Hepatocyte (in vitro differentiated cells): ENCODE measurements at regions not wholly inside any gene's neighbourhood (a gene's known extent, or its start where the extent isn't known, plus 50 kb on each side); places are given as distances from the start of the nearest gene placed in this dataset.

ENCODE experiments used
- DNase-seq: peaks from one replicate; pipeline ENCODE4 v3.0.0-alpha.2; 2016; ENCODE audit warnings: low spot score
- H2AFZ ChIP-seq: fragments of 200-600 bp; sonication (generic); 2 replicates; pipeline ENCODE4 v1.6.0; 2016; ENCODE audit warnings: antibody characterized with exemption, mild to moderate bottlenecking
- H3K27ac ChIP-seq: fragments of 200-600 bp; sonication (generic); 2 replicates; pipeline ENCODE4 v1.5.1; 2016; ENCODE audit warnings: mild to moderate bottlenecking
- H3K27me3 ChIP-seq: fragments of 200-600 bp; sonication (generic); 2 replicates; pipeline ENCODE4 v1.6.1; 2016
- H3K36me3 ChIP-seq: fragments of 200-600 bp; sonication (generic); replicated peaks from 2 replicates; pipeline ENCODE4 v1.5.1; 2016; ENCODE audit warnings: low read depth; ENCODE audit not compliant: insufficient read depth
- H3K4me1 ChIP-seq: fragments of 200-600 bp; sonication (generic); 2 replicates; pipeline ENCODE4 v1.5.1; 2016; ENCODE audit warnings: mild to moderate bottlenecking, moderate library complexity; ENCODE audit not compliant: insufficient read depth
- H3K4me2 ChIP-seq: fragments of 200-600 bp; sonication (generic); 2 replicates; pipeline ENCODE4 v1.6.0; 2016
- H3K4me3 ChIP-seq: fragments of 200-600 bp; sonication (generic); 2 replicates; pipeline ENCODE4 v1.5.1; 2016; ENCODE audit warnings: mild to moderate bottlenecking
- H3K79me2 ChIP-seq: fragments of 200-600 bp; sonication (generic); 2 replicates; pipeline ENCODE4 v1.6.0; 2017; ENCODE audit warnings: mild to moderate bottlenecking
- H3K9me2 ChIP-seq: fragments of 200-600 bp; sonication (generic); replicated peaks from 2 replicates; pipeline ENCODE4 v1.6.0; 2017; ENCODE audit warnings: mild to moderate bottlenecking; ENCODE audit not compliant: insufficient read depth
- H3K9me3 ChIP-seq: fragments of 200-600 bp; sonication (generic); 2 replicates; pipeline ENCODE4 v1.5.1; 2016; ENCODE audit warnings: low read depth, mild to moderate bottlenecking
- H4K20me1 ChIP-seq: fragments of 200-600 bp; sonication (generic); 2 replicates; pipeline ENCODE4 v1.6.0; 2016; ENCODE audit warnings: mild to moderate bottlenecking; ENCODE audit not compliant: insufficient read depth, poor library complexity, severe bottlenecking
- EZH2 ChIP-seq: fragments of 200-600 bp; sonication (generic); IDR thresholded peaks from 2 replicates; pipeline ENCODE4 v1.6.1; 2016; ENCODE audit warnings: antibody characterized with exemption, mild to moderate bottlenecking, borderline replicate concordance
- EZH2phosphoT487 ChIP-seq: fragments of 200-600 bp; sonication (generic); IDR thresholded peaks from one replicate; pipeline ENCODE4 v1.6.1; 2018; ENCODE audit warnings: antibody characterized with exemption, mild to moderate bottlenecking, low read depth, moderate library complexity; ENCODE audit not compliant: unreplicated experiment, severe bottlenecking
- WGBS: methylation state at CpG from one replicate; pipeline ENCODE4 v1.1.6; 2016; ENCODE audit warnings: low lambda C conversion rate; ENCODE audit errors: missing lambda C conversion rate; 5-methylcytosine and 5-hydroxymethylcytosine counted together
- TF ChIP-seq, protein P1 (sequence below): fragments of 200-600 bp; sonication (generic); IDR thresholded peaks from 2 replicates; pipeline ENCODE4 v1.5.1; 2016; ENCODE audit warnings: antibody characterized with exemption, mild to moderate bottlenecking; ENCODE audit not compliant: poor library complexity

DNA sequence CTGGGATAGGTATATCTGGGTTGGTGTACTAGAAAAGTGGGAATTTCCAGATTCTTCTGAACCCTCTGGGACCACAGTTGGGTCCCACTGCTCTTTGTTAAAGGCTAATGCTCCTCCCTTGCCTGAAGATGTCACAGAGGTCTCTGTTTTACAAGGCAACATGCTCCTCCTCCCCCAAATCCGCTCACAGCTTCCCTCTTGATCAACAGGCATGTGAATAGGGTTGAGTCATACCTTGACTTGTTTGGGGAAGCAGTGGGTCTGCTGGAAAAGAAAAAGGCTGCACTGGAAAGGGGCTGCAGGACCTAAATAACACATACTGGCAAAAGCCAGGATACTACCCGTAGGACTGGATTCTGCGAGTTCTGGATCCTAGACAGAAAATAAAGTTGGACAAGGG is 165.4 kb upstream of the TMEM260 start:
- Histone ChIP-seq H3K9me2 (no peaks in the 10 kb centered on the region), H3K36me3 (no peaks in the 10 kb centered on the region), H3K27ac (no peak overlapping the region), H3K9me3 (no peaks in the 10 kb centered on the region), H4K20me1 (no peaks in the 10 kb centered on the region), H3K4me3 (no peak overlapping the region), H3K4me1 (no peaks in the 10 kb centered on the region), H3K4me2 (no peak overlapping the region), H2AFZ (no peak overlapping the region), H3K27me3 (peaks cover 3% of the 10 kb centered on the region), H3K79me2 (no peaks in the 10 kb centered on the region)
- DNase-seq, result no peak
- 91% methylated on average over 3 of the region's 3 CpGs for WGBS
- TF ChIP-seq EZH2, result no peak
- TF ChIP-seq, protein P1, sequence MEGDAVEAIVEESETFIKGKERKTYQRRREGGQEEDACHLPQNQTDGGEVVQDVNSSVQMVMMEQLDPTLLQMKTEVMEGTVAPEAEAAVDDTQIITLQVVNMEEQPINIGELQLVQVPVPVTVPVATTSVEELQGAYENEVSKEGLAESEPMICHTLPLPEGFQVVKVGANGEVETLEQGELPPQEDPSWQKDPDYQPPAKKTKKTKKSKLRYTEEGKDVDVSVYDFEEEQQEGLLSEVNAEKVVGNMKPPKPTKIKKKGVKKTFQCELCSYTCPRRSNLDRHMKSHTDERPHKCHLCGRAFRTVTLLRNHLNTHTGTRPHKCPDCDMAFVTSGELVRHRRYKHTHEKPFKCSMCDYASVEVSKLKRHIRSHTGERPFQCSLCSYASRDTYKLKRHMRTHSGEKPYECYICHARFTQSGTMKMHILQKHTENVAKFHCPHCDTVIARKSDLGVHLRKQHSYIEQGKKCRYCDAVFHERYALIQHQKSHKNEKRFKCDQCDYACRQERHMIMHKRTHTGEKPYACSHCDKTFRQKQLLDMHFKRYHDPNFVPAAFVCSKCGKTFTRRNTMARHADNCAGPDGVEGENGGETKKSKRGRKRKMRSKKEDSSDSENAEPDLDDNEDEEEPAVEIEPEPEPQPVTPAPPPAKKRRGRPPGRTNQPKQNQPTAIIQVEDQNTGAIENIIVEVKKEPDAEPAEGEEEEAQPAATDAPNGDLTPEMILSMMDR, result no peak
- no peak for TF ChIP-seq EZH2phosphoT487

GRCh38 chr14:56416213-56416612 is 163.4 kb upstream of the TMEM260 start:
- DNase-seq, result no peak
- Histone ChIP-seq H3K4me1 (no peaks in the 10 kb centered on the region), H3K9me3 (no peaks in the 10 kb centered on the region), H3K36me3 (no peaks in the 10 kb centered on the region), H3K4me3 (no peak overlapping the region), H3K27ac (no peak overlapping the region), H3K27me3 (no peaks in the 10 kb centered on the region), H3K79me2 (no peaks in the 10 kb centered on the region), H4K20me1 (no peaks in the 10 kb centered on the region), H3K4me2 (no peak overlapping the region), H2AFZ (no peak overlapping the region), H3K9me2 (no peaks in the 10 kb centered on the region)
- TF ChIP-seq EZH2phosphoT487, result no peak
- TF ChIP-seq, protein P1, result no peak
- TF ChIP-seq EZH2, result no peak
- 92% methylated on average over 9 of the region's 9 CpGs for WGBS

- H3K79me2 ChIP-seq, result no peaks in the 10 kb centered on the region
- WGBS, result 89% methylated on average over 1 of the region's 1 CpG
- H4K20me1 ChIP-seq, result no peaks in the 10 kb centered on the region
These were observed 162.4 kb upstream of the TMEM260 start for GRCh38 chr14:56417173-56417572.

More at GRCh38 chr14:56417173-56417572, 162.4 kb upstream of the TMEM260 start:
- Histone ChIP-seq H3K27ac (no peak overlapping the region), H3K27me3 (no peaks in the 10 kb centered on the region), H3K9me2 (no peaks in the 10 kb centered on the region), H3K36me3 (no peaks in the 10 kb centered on the region), H2AFZ (no peak overlapping the region), H3K4me1 (no peaks in the 10 kb centered on the region), H3K4me2 (no peak overlapping the region), H3K9me3 (no peaks in the 10 kb centered on the region), H3K4me3 (no peak overlapping the region)
- TF ChIP-seq, protein P1, result no peak
- no peak for TF ChIP-seq EZH2phosphoT487
- TF ChIP-seq EZH2, result no peak
- no peak for DNase-seq
